ENCODE measurements at regions not wholly inside any gene's neighbourhood (a gene's known extent, or its start where the extent isn't known, plus 50 kb on each side); places are given as distances from the start of the nearest gene placed in this dataset.

DNA sequence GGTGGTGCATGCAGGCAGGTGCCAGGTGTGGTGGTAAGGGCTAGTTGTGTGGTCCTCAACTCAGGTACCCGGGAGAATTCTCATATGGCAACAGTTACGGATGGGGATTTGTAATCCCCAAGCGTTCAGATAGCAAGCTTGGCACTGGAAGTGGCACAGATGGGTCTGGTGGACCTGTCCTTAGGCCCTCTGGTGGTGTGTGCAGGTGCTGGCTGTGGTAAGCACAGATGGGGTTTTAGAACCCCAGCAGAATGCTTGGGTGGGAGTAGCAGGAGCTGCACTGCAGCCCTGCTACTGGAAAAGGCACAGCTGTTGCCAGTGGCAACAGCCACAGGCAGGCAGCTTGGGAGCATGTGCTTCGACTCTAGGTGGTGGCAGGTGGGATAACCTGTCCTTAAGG is 948.2 kb upstream of the FAM98A start:
- TF ChIP-seq, protein P1, sequence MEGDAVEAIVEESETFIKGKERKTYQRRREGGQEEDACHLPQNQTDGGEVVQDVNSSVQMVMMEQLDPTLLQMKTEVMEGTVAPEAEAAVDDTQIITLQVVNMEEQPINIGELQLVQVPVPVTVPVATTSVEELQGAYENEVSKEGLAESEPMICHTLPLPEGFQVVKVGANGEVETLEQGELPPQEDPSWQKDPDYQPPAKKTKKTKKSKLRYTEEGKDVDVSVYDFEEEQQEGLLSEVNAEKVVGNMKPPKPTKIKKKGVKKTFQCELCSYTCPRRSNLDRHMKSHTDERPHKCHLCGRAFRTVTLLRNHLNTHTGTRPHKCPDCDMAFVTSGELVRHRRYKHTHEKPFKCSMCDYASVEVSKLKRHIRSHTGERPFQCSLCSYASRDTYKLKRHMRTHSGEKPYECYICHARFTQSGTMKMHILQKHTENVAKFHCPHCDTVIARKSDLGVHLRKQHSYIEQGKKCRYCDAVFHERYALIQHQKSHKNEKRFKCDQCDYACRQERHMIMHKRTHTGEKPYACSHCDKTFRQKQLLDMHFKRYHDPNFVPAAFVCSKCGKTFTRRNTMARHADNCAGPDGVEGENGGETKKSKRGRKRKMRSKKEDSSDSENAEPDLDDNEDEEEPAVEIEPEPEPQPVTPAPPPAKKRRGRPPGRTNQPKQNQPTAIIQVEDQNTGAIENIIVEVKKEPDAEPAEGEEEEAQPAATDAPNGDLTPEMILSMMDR (conservative IDR thresholded peaks at IDR 0.05), result no peak
- Mint-ChIP-seq H3K27me3 (no peaks in the 10 kb centered on the region), H3K9me3 (no peaks in the 10 kb centered on the region), H3K27ac (no peak overlapping the region), H3K4me1 (ENCODE audit: unreplicated experiment) (no peaks in the 10 kb centered on the region), H3K36me3 (no peaks in the 10 kb centered on the region), H3K4me3 (no peak overlapping the region)
- no peak for DNase-seq (ENCODE audit: extremely low spot score, unreplicated experiment)

DNA sequence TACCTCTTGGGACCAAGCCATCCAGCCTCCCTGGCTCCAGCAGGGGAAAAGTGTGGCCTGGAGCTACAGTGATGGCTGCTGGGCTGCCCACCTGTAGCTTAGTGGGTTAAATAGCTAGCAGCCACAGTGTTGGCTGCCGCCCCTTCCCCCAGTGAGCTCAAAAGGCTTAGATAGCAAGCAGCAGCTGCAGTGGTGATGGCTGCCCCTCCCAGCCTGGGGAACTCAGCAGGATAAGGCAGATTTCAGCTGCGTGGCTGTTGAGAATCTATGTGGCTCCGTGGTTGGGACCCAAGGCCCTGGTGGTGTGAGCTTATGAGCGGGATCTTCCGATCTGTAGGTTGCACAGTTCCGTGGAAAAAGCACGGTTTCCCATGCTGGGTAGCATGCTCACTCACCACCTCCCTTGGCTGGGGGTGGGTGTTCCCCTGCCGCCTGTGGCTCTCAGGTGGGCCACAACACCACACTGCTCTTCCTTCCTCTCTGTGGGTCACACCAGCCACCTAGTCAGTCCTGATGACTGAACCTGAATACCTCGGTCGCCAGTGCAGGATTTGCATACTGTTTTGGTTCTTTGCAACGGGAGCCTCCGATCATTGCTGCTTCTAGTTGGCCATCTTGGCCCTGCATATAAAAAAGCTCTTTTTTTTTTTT is 946.5 kb upstream of the FAM98A start:
- no peak overlapping the region for H3K27ac Mint-ChIP-seq
- H3K9me3 Mint-ChIP-seq, result no peaks in the 10 kb centered on the region
- H3K27me3 Mint-ChIP-seq, result no peaks in the 10 kb centered on the region

DNA sequence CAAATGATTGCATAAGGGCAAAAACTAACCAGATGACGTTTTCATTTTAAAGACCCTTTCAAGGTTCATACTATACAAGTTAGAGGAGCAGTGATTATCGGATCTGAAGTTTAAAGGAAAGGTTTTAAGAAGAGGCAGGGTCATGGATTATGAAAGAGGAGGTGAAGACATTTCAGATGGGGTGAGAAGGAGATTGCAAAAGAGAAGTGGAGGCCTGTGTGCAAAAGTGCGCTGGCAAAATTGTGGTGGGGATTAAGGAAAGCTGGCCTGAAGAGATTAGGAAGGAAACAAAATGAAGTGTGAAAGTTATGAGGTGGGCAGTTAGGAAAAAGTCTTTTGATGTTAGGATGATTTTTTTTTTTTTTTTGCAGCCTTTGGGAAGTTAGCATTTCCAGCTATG is 935.7 kb upstream of the FAM98A start:
- Mint-ChIP-seq H3K27me3 (no peaks in the 10 kb centered on the region), H3K4me3 (no peak overlapping the region), H3K4me1 (ENCODE audit: unreplicated experiment) (no peaks in the 10 kb centered on the region), H3K9me3 (peaks cover 2% of the 10 kb centered on the region), H3K27ac (no peak overlapping the region), H3K36me3 (no peaks in the 10 kb centered on the region)
- DNase-seq (ENCODE audit: extremely low spot score, unreplicated experiment), result no peak
- TF ChIP-seq, protein P1 (conservative IDR thresholded peaks at IDR 0.05), result no peak

More for the DNA sequence above, 946.5 kb upstream of the FAM98A start:
- Mint-ChIP-seq H3K4me3 (no peak overlapping the region), H3K4me1 (ENCODE audit: unreplicated experiment) (no peaks in the 10 kb centered on the region), H3K36me3 (no peaks in the 10 kb centered on the region)
- DNase-seq (ENCODE audit: extremely low spot score, unreplicated experiment), result no peak
- TF ChIP-seq, protein P1 (conservative IDR thresholded peaks at IDR 0.05), result no peak

DNA sequence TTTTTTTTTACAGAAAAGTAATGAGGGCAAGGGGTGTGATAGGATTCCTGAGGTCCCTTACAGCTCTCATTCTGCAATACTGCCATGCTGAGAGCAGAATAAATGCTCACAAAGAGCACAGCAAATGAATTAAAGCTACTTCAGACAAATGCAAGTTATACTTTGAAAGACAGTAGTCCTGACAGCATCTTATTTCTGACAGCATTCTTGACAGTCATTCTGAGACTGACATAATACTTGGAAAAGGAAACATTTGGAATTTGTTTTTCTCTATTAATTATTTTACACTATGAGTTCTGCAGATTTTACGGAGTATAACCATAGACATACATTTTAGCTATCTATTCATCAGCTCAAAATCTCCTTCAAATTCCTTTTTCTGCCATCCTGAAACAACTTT is 935.2 kb upstream of the FAM98A start:
- H3K36me3 Mint-ChIP-seq, result no peaks in the 10 kb centered on the region
- no peaks in the 10 kb centered on the region for H3K27me3 Mint-ChIP-seq
- H3K4me1 Mint-ChIP-seq (ENCODE audit: unreplicated experiment), result no peaks in the 10 kb centered on the region
- H3K27ac Mint-ChIP-seq, result no peak overlapping the region
- no peaks in the 10 kb centered on the region for H3K9me3 Mint-ChIP-seq
- H3K4me3 Mint-ChIP-seq, result no peak overlapping the region
- no peak for DNase-seq (ENCODE audit: extremely low spot score, unreplicated experiment)
- TF ChIP-seq, protein P1 (conservative IDR thresholded peaks at IDR 0.05), result no peak

DNA sequence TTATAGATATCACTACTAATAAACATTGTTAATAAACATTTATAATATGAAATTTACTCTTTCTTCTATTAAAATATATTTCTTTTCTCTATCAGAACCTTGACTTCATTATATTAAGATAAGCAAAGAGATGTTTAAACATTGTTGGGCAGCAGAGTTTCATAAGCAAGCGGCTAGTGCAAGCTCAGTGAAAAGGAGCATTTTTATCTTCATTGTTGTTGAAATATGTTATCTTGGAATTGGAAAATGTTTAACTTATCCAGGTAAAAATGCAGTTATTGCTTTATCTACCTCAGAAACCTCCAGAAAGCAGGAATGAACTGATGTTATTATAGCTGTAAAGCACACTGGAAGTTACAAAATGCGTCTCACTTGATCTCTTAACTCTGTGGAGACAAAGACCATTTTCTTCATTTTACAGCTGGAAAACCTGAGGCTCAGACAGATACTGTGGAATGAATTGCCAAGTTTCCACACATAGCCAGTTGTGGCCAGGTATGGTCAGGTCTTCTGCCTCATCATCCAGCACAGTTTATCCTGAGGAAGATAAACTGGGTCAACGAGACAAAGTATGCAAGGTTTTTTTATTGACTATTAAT is 934.6 kb upstream of the FAM98A start:
- no peaks in the 10 kb centered on the region for H3K9me3 Mint-ChIP-seq
- H3K4me1 Mint-ChIP-seq (ENCODE audit: unreplicated experiment), result no peaks in the 10 kb centered on the region
- DNase-seq (ENCODE audit: extremely low spot score, unreplicated experiment), result no peak
- no peak overlapping the region for H3K27ac Mint-ChIP-seq
- no peak overlapping the region for H3K4me3 Mint-ChIP-seq
- no peaks in the 10 kb centered on the region for H3K36me3 Mint-ChIP-seq
- H3K27me3 Mint-ChIP-seq, result no peaks in the 10 kb centered on the region
- TF ChIP-seq, protein P1 (conservative IDR thresholded peaks at IDR 0.05), result no peak
